Calu3 (cell line): ENCODE measurements at regions not wholly inside any gene's neighbourhood (a gene's known extent, or its start where the extent isn't known, plus 50 kb on each side); places are given as distances from the start of the nearest gene placed in this dataset.

Source experiments
- BruUV-seq: library from RNA; stranded (reverse); fragments of 400-500 nt; replicated peaks from 2 replicates; lab custom pipeline; 2021; lab: Mats Ljungman, UMichigan
- CTCF ChIA-PET: fragments of 300-600 bp; sonication (Branson Sonifier 250); formaldehyde crosslinking; loops from one replicate; lab custom pipeline; 2022; ENCODE audit warnings: antibody characterized with exemption; lab: Charles Lee
- DNase-seq: peaks from one replicate; pipeline ENCODE4 v3.0.0; 2022
- H3K27ac Mint-ChIP-seq: one replicate; pipeline ENCODE4 v1.8.0; 2022; ENCODE audit warnings: mixed read lengths; ENCODE audit not compliant: unreplicated experiment
- H3K27me3 Mint-ChIP-seq: one replicate; pipeline ENCODE4 v1.8.0; 2022; ENCODE audit warnings: mixed read lengths; ENCODE audit not compliant: unreplicated experiment
- H3K36me3 Mint-ChIP-seq: one replicate; pipeline ENCODE4 v1.8.0; 2022; ENCODE audit warnings: mild to moderate bottlenecking, moderate library complexity, mixed read lengths; ENCODE audit not compliant: insufficient read depth, unreplicated experiment
- H3K4me1 Mint-ChIP-seq: one replicate; pipeline ENCODE4 v1.8.0; 2022; ENCODE audit warnings: mild to moderate bottlenecking, low read depth, mixed read lengths; ENCODE audit not compliant: unreplicated experiment
- H3K4me3 Mint-ChIP-seq: one replicate; pipeline ENCODE4 v1.8.0; 2022; ENCODE audit warnings: mild to moderate bottlenecking, low read depth, moderate library complexity, mixed read lengths; ENCODE audit not compliant: unreplicated experiment
- H3K9me3 Mint-ChIP-seq: one replicate; pipeline ENCODE4 v1.8.0; 2022; ENCODE audit warnings: low read depth, mixed read lengths; ENCODE audit not compliant: unreplicated experiment
- intact Hi-C: fragments of 100-400 bp; cut with micrococcal nuclease; formaldehyde crosslinking; loops from one replicate; pipeline ENCODE4 v1.10.0; 2022; ENCODE audit not compliant: unreplicated experiment
- TF ChIP-seq, protein P1 (sequence below): fragments of 200-600 bp; IDR thresholded peaks from one replicate; pipeline ENCODE4 v1.8.0; 2022; ENCODE audit warnings: antibody characterized with exemption; ENCODE audit not compliant: unreplicated experiment

DNA sequence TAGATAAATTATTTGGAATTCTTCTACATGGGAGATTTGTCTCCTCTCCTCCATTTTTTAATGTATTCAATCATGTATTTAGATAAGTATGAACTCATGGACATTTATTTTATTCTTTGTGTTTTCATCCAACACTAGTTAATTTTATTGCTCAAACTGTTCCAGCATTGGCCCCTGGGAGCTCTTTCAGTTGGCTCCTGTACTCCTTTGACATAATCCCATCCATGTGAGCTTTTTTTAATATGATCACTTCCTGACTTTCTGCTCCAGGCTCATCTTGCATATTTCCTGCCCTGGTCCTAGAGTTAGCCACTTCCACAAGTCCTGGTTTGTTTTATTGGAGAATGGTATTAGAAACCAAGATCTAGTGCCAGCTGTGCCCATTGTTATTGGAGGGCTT is 419.0 kb upstream of the CDH11 start:
- DNase-seq, result no peak
- BruUV-seq, result no TSS peak
- Mint-ChIP-seq H3K4me3 (no peak overlapping the region), H3K27me3 (no peaks in the 10 kb centered on the region), H3K9me3 (peaks cover 21% of the 10 kb centered on the region), H3K27ac (no peak overlapping the region), H3K36me3 (no peaks in the 10 kb centered on the region), H3K4me1 (no peaks in the 10 kb centered on the region)
- intact Hi-C loops, result no loop called here
- TF ChIP-seq, protein P1, sequence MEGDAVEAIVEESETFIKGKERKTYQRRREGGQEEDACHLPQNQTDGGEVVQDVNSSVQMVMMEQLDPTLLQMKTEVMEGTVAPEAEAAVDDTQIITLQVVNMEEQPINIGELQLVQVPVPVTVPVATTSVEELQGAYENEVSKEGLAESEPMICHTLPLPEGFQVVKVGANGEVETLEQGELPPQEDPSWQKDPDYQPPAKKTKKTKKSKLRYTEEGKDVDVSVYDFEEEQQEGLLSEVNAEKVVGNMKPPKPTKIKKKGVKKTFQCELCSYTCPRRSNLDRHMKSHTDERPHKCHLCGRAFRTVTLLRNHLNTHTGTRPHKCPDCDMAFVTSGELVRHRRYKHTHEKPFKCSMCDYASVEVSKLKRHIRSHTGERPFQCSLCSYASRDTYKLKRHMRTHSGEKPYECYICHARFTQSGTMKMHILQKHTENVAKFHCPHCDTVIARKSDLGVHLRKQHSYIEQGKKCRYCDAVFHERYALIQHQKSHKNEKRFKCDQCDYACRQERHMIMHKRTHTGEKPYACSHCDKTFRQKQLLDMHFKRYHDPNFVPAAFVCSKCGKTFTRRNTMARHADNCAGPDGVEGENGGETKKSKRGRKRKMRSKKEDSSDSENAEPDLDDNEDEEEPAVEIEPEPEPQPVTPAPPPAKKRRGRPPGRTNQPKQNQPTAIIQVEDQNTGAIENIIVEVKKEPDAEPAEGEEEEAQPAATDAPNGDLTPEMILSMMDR, result no peak
- CTCF ChIA-PET, result no interaction called here

DNA sequence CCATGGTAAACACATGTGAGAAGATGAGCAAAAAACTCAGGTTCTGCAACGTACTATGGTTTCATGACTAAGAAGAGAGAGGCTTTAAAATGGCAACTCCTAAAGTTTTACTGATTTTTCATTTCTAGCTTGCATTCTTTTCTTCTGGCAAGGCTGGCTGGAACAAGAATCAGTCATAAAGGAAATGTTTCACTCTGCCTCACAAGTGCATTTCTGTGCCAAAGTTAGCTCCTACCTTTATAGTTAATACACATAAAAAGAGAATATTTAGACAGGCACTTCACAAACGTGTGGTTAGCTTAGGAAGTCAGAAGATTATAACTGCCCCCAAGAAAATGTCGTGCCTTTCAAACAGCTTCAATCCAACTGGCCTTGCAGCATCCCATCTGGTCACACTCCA is 417.1 kb upstream of the CDH11 start:
- CTCF ChIA-PET, result no interaction called here
- no peak for DNase-seq
- TF ChIP-seq, protein P1, result no peak
- intact Hi-C loops, result no loop called here
- Mint-ChIP-seq H3K27ac (no peak overlapping the region), H3K36me3 (no peaks in the 10 kb centered on the region), H3K4me3 (no peak overlapping the region), H3K4me1 (no peaks in the 10 kb centered on the region), H3K9me3 (peaks cover 23% of the 10 kb centered on the region), H3K27me3 (no peaks in the 10 kb centered on the region)
- BruUV-seq, result no TSS peak

GRCh38 chr16:65537336-65537735 is 415.5 kb upstream of the CDH11 start:
- Mint-ChIP-seq H3K4me1 (no peaks in the 10 kb centered on the region), H3K27me3 (no peaks in the 10 kb centered on the region), H3K27ac (no peak overlapping the region), H3K36me3 (no peaks in the 10 kb centered on the region), H3K4me3 (no peak overlapping the region), H3K9me3 (peaks cover 21% of the 10 kb centered on the region)
- DNase-seq, result no peak
- CTCF ChIA-PET, result no interaction called here
- TF ChIP-seq, protein P1, result no peak
- BruUV-seq, result no TSS peak
- intact Hi-C loops, result no loop called here

GRCh38 chr16:65534121-65534528 is 412.3 kb upstream of the CDH11 start:
- TF ChIP-seq, protein P1, result no peak
- BruUV-seq, result no TSS peak
- no peak overlapping the region for H3K4me3 Mint-ChIP-seq

More at GRCh38 chr16:65534121-65534528, 412.3 kb upstream of the CDH11 start:
- Mint-ChIP-seq H3K36me3 (no peaks in the 10 kb centered on the region), H3K9me3 (peaks cover 19% of the 10 kb centered on the region), H3K27ac (no peak overlapping the region), H3K4me1 (no peaks in the 10 kb centered on the region), H3K27me3 (no peaks in the 10 kb centered on the region)
- no peak for DNase-seq
- CTCF ChIA-PET, result no interaction called here
- intact Hi-C loops, result no loop called here
